H1 (cell line): ENCODE measurements at regions not wholly inside any gene's neighbourhood (a gene's known extent, or its start where the extent isn't known, plus 50 kb on each side); places are given as distances from the start of the nearest gene placed in this dataset.

Experiments used
- CTBP2 ChIP-seq: IDR thresholded peaks from 2 replicates; pipeline ENCODE4 v1.7.0; 2011; ENCODE audit warnings: borderline replicate concordance, mild to moderate bottlenecking, moderate library complexity, mixed read lengths, low read length; ENCODE audit not compliant: insufficient read depth, insufficient read length
- PHF8 ChIP-seq: fragments of 200-600 bp; sonication (generic); conservative IDR thresholded peaks from 2 replicates; pipeline ENCODE4 v1.7.1; 2012; ENCODE audit warnings: low read depth, mild to moderate bottlenecking, inconsistent platforms, low read length, moderate library complexity

GRCh38 chr2:118292991-118293390 is 204.7 kb downstream of the INSIG2 start (continued):
- TF ChIP-seq CTBP2 (no peak), PHF8 (no peak)
- TF ChIP-seq, all 59 proteins: peak for 0
